GM12892 (cell line): ENCODE measurements at regions not wholly inside any gene's neighbourhood (a gene's known extent, or its start where the extent isn't known, plus 50 kb on each side); places are given as distances from the start of the nearest gene placed in this dataset.

Source experiments
- POLR2A ChIP-seq: IDR thresholded peaks from 2 replicates; pipeline ENCODE4 v1.6.1; 2011; ENCODE audit warnings: low read depth, low read length, control low read depth
- POLR2AphosphoS5 ChIP-seq: IDR thresholded peaks from 2 replicates; pipeline ENCODE4 v1.6.1; 2011; ENCODE audit warnings: low read depth, low read length, control low read depth
- TAF1 ChIP-seq: IDR thresholded peaks from 2 replicates; pipeline ENCODE4 v1.6.1; 2011; ENCODE audit warnings: low read depth, mild to moderate bottlenecking, control low read depth, low read length, borderline replicate concordance

GRCh38 chr3:95715128-95715527, 1099.3 kb upstream of the EPHA6 start:
- TF ChIP-seq POLR2A: no peak
- TF ChIP-seq POLR2AphosphoS5: no peak
- no peak for TF ChIP-seq TAF1
